DND-41 (cell line): ENCODE measurements at regions not wholly inside any gene's neighbourhood (a gene's known extent, or its start where the extent isn't known, plus 50 kb on each side); places are given as distances from the start of the nearest gene placed in this dataset.

Experiments used
- ATAC-seq: fragments of 200-7000 bp; cut with Tn5 transposase; 3 replicates; pipeline ENCODE4 v1.9.1; 2021; ENCODE audit warnings: low read depth; ENCODE audit not compliant: insufficient read depth
- DNase-seq: peaks from one replicate; pipeline ENCODE4 v3.0.0-alpha.2; 2020
- H2AFZ ChIP-seq: 2 replicates; pipeline ENCODE4 v1.6.0; 2012; ENCODE audit warnings: low read depth, low read length
- H3K27ac ChIP-seq: 2 replicates; pipeline ENCODE4 v1.5.1; 2012; ENCODE audit warnings: low read length, inconsistent platforms
- H3K27me3 ChIP-seq: fragments of 200-600 bp; sonication (generic); 2 replicates; pipeline ENCODE4 v1.6.0; 2012; ENCODE audit warnings: low read length, mild to moderate bottlenecking, inconsistent platforms; ENCODE audit not compliant: insufficient read depth, poor library complexity
- H3K36me3 ChIP-seq: 2 replicates; pipeline ENCODE4 v1.5.1; 2012; ENCODE audit warnings: low read length, inconsistent platforms; ENCODE audit not compliant: insufficient read depth
- H3K4me1 ChIP-seq: 2 replicates; pipeline ENCODE4 v1.5.1; 2012; ENCODE audit warnings: mild to moderate bottlenecking, low read length; ENCODE audit not compliant: insufficient read depth
- H3K4me2 ChIP-seq: 2 replicates; pipeline ENCODE4 v1.6.0; 2012; ENCODE audit warnings: mild to moderate bottlenecking, moderate library complexity, low read length, inconsistent platforms; ENCODE audit not compliant: insufficient read depth
- H3K4me3 ChIP-seq, 2 experiments: fragments of 200-600 bp in 1 of 2; shearing (Covaris generic) in 1 of 2; 2 replicates each; pipeline ENCODE4 v1.5.1; 2012 to 2016; ENCODE audit warnings: inconsistent platforms in 2 of 2, low read length in 2 of 2, mild to moderate bottlenecking in 2 of 2, low read depth in 1 of 2, moderate library complexity in 1 of 2
- H3K79me2 ChIP-seq: 2 replicates; pipeline ENCODE4 v1.6.0; 2012; ENCODE audit warnings: low read length, inconsistent platforms; ENCODE audit not compliant: insufficient read depth
- H3K9ac ChIP-seq: 2 replicates; pipeline ENCODE4 v1.6.0; 2012; ENCODE audit warnings: low read depth, mild to moderate bottlenecking, inconsistent platforms, low read length, moderate library complexity
- H3K9me3 ChIP-seq: 2 replicates; pipeline ENCODE4 v1.5.1; 2012; ENCODE audit warnings: low read length, moderate library complexity, mild to moderate bottlenecking, inconsistent platforms; ENCODE audit not compliant: insufficient read depth, severe bottlenecking
- H4K20me1 ChIP-seq: 2 replicates; pipeline ENCODE4 v1.6.0; 2012; ENCODE audit warnings: low read length; ENCODE audit not compliant: insufficient read depth
- CTCF ChIP-seq: IDR thresholded peaks from 2 replicates; pipeline ENCODE4 v1.5.1; 2012; ENCODE audit warnings: borderline replicate concordance, low read length, moderate library complexity, mild to moderate bottlenecking; ENCODE audit not compliant: poor library complexity, severe bottlenecking; ENCODE audit errors: extremely low read depth
- EZH2 ChIP-seq: IDR thresholded peaks from 3 replicates; pipeline ENCODE4 v1.6.1; 2012; ENCODE audit warnings: borderline replicate concordance, low read depth, mild to moderate bottlenecking, moderate library complexity, low read length, inconsistent platforms; ENCODE audit not compliant: severe bottlenecking

- H3K4me2 ChIP-seq: no peak overlapping the region
- H3K36me3 ChIP-seq: no peaks in the 10 kb centered on the region
- H3K9ac ChIP-seq: no peak overlapping the region
- no peak overlapping the region for H3K27ac ChIP-seq
- H3K27me3 ChIP-seq: peaks cover 30% of the 10 kb centered on the region
- no peaks in the 10 kb centered on the region for H3K79me2 ChIP-seq
- H4K20me1 ChIP-seq: peaks cover 16% of the 10 kb centered on the region
- H3K9me3 ChIP-seq: no peaks in the 10 kb centered on the region
- ATAC-seq: peak; percentile 83
- no peak overlapping the region for H3K4me3 ChIP-seq
- TF ChIP-seq EZH2: no peak
- TF ChIP-seq CTCF: peak; percentile 88
- H2AFZ ChIP-seq: no peak overlapping the region
- peak; percentile 77 for DNase-seq
- H3K4me1 ChIP-seq: peaks cover 15% of the 10 kb centered on the region
These were observed 178.1 kb upstream of the PKDCC start for GRCh38 chr2:41869542-41870264.

- no peak overlapping the region for H3K9ac ChIP-seq
- peaks cover 15% of the 10 kb centered on the region for H3K4me1 ChIP-seq
- no peak overlapping the region for H3K27ac ChIP-seq
- no peak overlapping the region for H2AFZ ChIP-seq
- no peak overlapping the region for H3K4me3 ChIP-seq
- H3K79me2 ChIP-seq: no peaks in the 10 kb centered on the region
- no peaks in the 10 kb centered on the region for H3K36me3 ChIP-seq
- DNase-seq (no peak), ATAC-seq (no peak)
- no peak for TF ChIP-seq CTCF
- no peak for TF ChIP-seq EZH2
- H3K9me3 ChIP-seq: no peaks in the 10 kb centered on the region
- peaks cover 25% of the 10 kb centered on the region for H3K27me3 ChIP-seq
- H4K20me1 ChIP-seq: peaks cover 16% of the 10 kb centered on the region
- H3K4me2 ChIP-seq: no peak overlapping the region
These were observed 177.6 kb upstream of the PKDCC start for GRCh38 chr2:41870265-41870585.

- Histone ChIP-seq H3K4me3 (no peak overlapping the region), H4K20me1 (peaks cover 16% of the 10 kb centered on the region), H3K79me2 (no peaks in the 10 kb centered on the region), H2AFZ (no peak overlapping the region), H3K36me3 (no peaks in the 10 kb centered on the region), H3K9me3 (no peaks in the 10 kb centered on the region), H3K4me2 (no peak overlapping the region), H3K27ac (no peak overlapping the region), H3K9ac (no peak overlapping the region), H3K4me1 (peaks cover 15% of the 10 kb centered on the region), H3K27me3 (peaks cover 24% of the 10 kb centered on the region)
- peak; percentile 45 for DNase-seq
- ATAC-seq: peak; percentile 64
- peak; percentile 4 for TF ChIP-seq CTCF
- TF ChIP-seq EZH2: no peak
These were observed 176.7 kb upstream of the PKDCC start for GRCh38 chr2:41871080-41871479.
